WTC11 (cell line): ENCODE measurements at regions not wholly inside any gene's neighbourhood (a gene's known extent, or its start where the extent isn't known, plus 50 kb on each side); places are given as distances from the start of the nearest gene placed in this dataset.

ENCODE experiments used
- CTCF ChIP-seq: fragments of 200-600 bp; IDR thresholded peaks from 2 replicates; pipeline ENCODE4 v1.8.0; 2022; ENCODE audit warnings: antibody characterized with exemption
- E2F4 ChIP-seq: sonication (generic); formaldehyde crosslinking; IDR thresholded peaks from 2 replicates; pipeline ENCODE4 v1.8.1; 2022; ENCODE audit warnings: low read depth, mild to moderate bottlenecking, moderate library complexity, missing genetic modification reagents, borderline replicate concordance
- ELF4 ChIP-seq: sonication (generic); formaldehyde crosslinking; IDR thresholded peaks from 2 replicates; pipeline ENCODE4 v1.8.1; 2022; ENCODE audit warnings: low read depth, mild to moderate bottlenecking, moderate library complexity, missing genetic modification reagents
- SMAD4 ChIP-seq: sonication (generic); formaldehyde crosslinking; IDR thresholded peaks from 2 replicates; pipeline ENCODE4 v1.8.0; 2022; ENCODE audit warnings: mild to moderate bottlenecking, missing genetic modification reagents
- TCF7 ChIP-seq: sonication (generic); formaldehyde crosslinking; IDR thresholded peaks from 2 replicates; pipeline ENCODE4 v1.8.0; 2022; ENCODE audit warnings: mild to moderate bottlenecking, low read depth, missing genetic modification reagents, moderate library complexity
- USF2 ChIP-seq: sonication (generic); formaldehyde crosslinking; IDR thresholded peaks from 2 replicates; pipeline ENCODE4 v1.8.1; 2023; ENCODE audit warnings: mild to moderate bottlenecking, missing genetic modification reagents, moderate library complexity

- no peak for TF ChIP-seq USF2 (CRISPR knock-in tag)
- no peak for TF ChIP-seq CTCF
- TF ChIP-seq E2F4, result no peak
- no peak for TF ChIP-seq SMAD4
- TF ChIP-seq TCF7 (CRISPR knock-in tag), result no peak
- no peak for TF ChIP-seq ELF4 (CRISPR knock-in tag)
Measured at GRCh38 chr1:194067772-194068171, 881.4 kb upstream of the B3GALT2 start.
